ENCODE measurements at regions not wholly inside any gene's neighbourhood (a gene's known extent, or its start where the extent isn't known, plus 50 kb on each side); places are given as distances from the start of the nearest gene placed in this dataset.

DNA sequence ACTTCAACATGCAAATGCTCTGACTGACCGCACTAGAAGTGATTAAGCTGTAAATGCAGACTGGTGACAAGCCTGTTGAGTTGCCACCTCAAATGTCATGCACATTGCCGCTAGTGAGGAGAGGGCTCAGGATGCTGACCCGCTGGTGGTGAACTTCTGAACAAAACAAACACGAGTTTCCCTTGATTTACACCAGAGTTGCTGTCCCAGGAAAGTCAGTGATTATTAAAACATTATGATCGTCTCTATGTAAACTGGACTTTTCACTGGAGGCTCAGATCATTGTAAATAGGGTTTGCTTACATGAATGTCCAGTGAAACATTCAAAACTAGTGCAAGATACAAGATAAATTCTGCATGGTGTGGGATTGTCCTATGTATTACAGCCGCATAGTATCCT is 420.1 kb downstream of the PREX1 start:
- TF ChIP-seq CTCF (IDR thresholded peaks at IDR 0.05; ENCODE audit: insufficient read depth, low read length) (no peak), POLR2AphosphoS5 (IDR thresholded peaks at IDR 0.05; ENCODE audit: low read depth) (no peak), REST (IDR thresholded peaks at IDR 0.05; ENCODE audit: insufficient replicate concordance, low read depth) (no peak)
